ENCODE measurements at regions not wholly inside any gene's neighbourhood (a gene's known extent, or its start where the extent isn't known, plus 50 kb on each side); places are given as distances from the start of the nearest gene placed in this dataset.
"Not testable (repeated sequence)": the region's sequence is repeated elsewhere in the genome, so short reads cannot be mapped to it uniquely, and the experiment has no call there.

- no peak for DNase-seq
- intact Hi-C loops (cut with micrococcal nuclease), result loop anchor here (10.0 kb wide), 1 partner anchor 480 kb away; no protein-coding TSS in a partner anchor
- no peak overlapping the region for H3K27ac ChIP-seq (replicated peaks)
- peaks cover 8% of the 10 kb centered on the region for H3K27me3 ChIP-seq (ENCODE audit: low read depth)
- no peaks in the 10 kb centered on the region for H3K9me3 ChIP-seq (replicated peaks)
- H3K4me1 ChIP-seq, result no peaks in the 10 kb centered on the region
- no peaks in the 10 kb centered on the region for H3K36me3 ChIP-seq
- no peak overlapping the region for H3K4me3 ChIP-seq
- peak; percentile 73 for TF ChIP-seq CTCF (IDR thresholded peaks at IDR 0.05; ENCODE audit: borderline replicate concordance)
These were observed 202.8 kb downstream of the IPMK start for GRCh38 chr10:58064714-58065528.

DNA sequence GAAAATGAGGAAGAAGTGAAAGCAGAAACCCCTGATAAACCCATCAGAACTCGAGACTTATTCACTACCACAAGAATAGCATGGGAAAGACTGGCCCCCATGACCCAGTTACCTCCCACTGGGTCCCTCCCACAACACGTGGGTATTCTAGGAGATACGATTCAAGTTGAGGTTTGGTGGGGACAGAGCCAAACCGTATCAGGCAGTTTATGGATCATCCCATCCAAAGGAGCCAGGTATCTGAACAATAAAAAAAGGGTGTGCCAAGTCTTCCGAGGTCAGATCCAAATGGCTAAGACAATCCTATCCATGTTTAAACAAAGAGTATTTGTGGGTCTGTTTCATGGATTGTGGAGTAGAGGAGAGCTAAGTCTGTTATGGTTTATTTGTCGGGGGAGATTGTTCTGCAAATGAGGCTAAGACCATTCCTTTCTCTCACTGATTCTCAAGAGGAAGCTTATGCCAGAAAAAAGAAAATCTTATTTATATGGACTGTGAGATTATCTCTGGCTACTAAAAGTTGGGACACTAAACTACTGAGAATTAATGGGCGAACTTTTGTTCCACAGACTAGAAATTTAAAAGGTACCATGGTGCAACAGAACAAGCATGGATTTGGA lies 203.7 kb downstream of the IPMK start:
- no peaks in the 10 kb centered on the region for H3K9me3 ChIP-seq (replicated peaks)
- no peak for TF ChIP-seq CTCF (IDR thresholded peaks at IDR 0.05; ENCODE audit: borderline replicate concordance)
- no peaks in the 10 kb centered on the region for H3K4me1 ChIP-seq
- H3K4me3 ChIP-seq, result no peak overlapping the region
- H3K27ac ChIP-seq (replicated peaks), result no peak overlapping the region
- no peaks in the 10 kb centered on the region for H3K36me3 ChIP-seq
- peaks cover 8% of the 10 kb centered on the region for H3K27me3 ChIP-seq (ENCODE audit: low read depth)
- intact Hi-C loops (cut with micrococcal nuclease), result loop anchor here (10.0 kb wide), 1 partner anchor 479 kb away; no protein-coding TSS in a partner anchor
- DNase-seq, result no peak

GRCh38 chr10:58058683-58059082 lies 209.0 kb downstream of the IPMK start:
- H3K4me1 ChIP-seq; intact Hi-C loops (cut with micrococcal nuclease); H3K27ac ChIP-seq (replicated peaks); H3K36me3 ChIP-seq; H3K9me3 ChIP-seq (replicated peaks); DNase-seq; H3K4me3 ChIP-seq; H3K27me3 ChIP-seq (ENCODE audit: low read depth): not testable (repeated sequence)

GRCh38 chr10:58054881-58055280 lies 212.8 kb downstream of the IPMK start:
- no peaks in the 10 kb centered on the region for H3K27me3 ChIP-seq (ENCODE audit: low read depth)
- intact Hi-C loops (cut with micrococcal nuclease), result no loop called here

DNA sequence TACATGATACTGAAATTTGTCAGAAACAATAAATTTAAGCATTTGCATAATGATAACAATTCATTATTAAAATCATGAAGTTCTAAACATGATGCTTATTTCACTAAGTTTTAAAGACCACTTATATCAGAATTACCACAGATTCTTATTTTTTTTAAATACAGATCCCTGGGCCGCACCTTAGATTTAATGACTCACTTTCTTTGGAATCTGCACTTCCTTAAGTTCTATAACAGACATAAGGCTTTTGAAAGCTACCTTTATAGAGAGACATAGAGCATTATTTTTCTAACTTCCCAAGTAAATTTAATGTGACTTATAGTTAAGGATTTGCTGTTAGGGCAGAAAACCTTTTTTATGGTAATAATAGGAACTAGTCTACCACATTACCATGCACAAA lies 214.9 kb downstream of the IPMK start:
- Histone ChIP-seq H3K4me3 (no peak overlapping the region), H3K4me1 (no peaks in the 10 kb centered on the region), H3K9me3 (replicated peaks) (no peaks in the 10 kb centered on the region), H3K27me3 (ENCODE audit: low read depth) (no peaks in the 10 kb centered on the region), H3K36me3 (no peaks in the 10 kb centered on the region), H3K27ac (replicated peaks) (no peak overlapping the region)
- no peak for DNase-seq
- intact Hi-C loops (cut with micrococcal nuclease), result no loop called here
- no peak for TF ChIP-seq CTCF (IDR thresholded peaks at IDR 0.05; ENCODE audit: borderline replicate concordance)

More at GRCh38 chr10:58054881-58055280, 212.8 kb downstream of the IPMK start:
- Histone ChIP-seq H3K4me3 (no peak overlapping the region), H3K4me1 (no peaks in the 10 kb centered on the region), H3K9me3 (replicated peaks) (no peaks in the 10 kb centered on the region), H3K36me3 (no peaks in the 10 kb centered on the region), H3K27ac (replicated peaks) (no peak overlapping the region)
- DNase-seq, result no peak
- no peak for TF ChIP-seq CTCF (IDR thresholded peaks at IDR 0.05; ENCODE audit: borderline replicate concordance)

DNA sequence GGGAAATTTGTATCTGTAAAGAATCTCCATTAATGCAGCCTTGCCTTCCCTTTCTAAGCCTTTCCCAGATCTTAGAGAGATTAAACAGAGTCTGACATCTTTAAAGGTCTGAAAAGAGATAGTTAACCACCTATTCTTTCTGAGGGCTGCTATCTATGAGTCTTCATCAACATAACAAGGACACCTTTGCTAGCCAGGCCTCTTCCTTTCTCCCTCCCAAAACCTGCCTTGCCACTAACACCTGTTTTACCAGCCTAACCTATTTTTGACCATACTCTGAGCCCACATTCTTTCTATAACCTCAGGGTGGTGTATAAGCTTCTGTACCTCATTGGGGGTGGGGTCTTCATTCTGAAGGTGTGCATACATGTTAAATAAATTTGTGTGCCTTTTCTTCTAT lies 217.1 kb downstream of the IPMK start:
- H3K27ac ChIP-seq (replicated peaks), result no peak overlapping the region
- DNase-seq, result no peak
- no peaks in the 10 kb centered on the region for H3K4me1 ChIP-seq
- H3K27me3 ChIP-seq (ENCODE audit: low read depth), result no peaks in the 10 kb centered on the region
- H3K36me3 ChIP-seq, result no peaks in the 10 kb centered on the region
- no peak for TF ChIP-seq CTCF (IDR thresholded peaks at IDR 0.05; ENCODE audit: borderline replicate concordance)
- H3K4me3 ChIP-seq, result no peak overlapping the region
- intact Hi-C loops (cut with micrococcal nuclease), result no loop called here
- H3K9me3 ChIP-seq (replicated peaks), result no peaks in the 10 kb centered on the region

Measured in left ventricle myocardium inferior (tissue), 1 donor.